ENCODE measurements at regions not wholly inside any gene's neighbourhood (a gene's known extent, or its start where the extent isn't known, plus 50 kb on each side); places are given as distances from the start of the nearest gene placed in this dataset.

DNA sequence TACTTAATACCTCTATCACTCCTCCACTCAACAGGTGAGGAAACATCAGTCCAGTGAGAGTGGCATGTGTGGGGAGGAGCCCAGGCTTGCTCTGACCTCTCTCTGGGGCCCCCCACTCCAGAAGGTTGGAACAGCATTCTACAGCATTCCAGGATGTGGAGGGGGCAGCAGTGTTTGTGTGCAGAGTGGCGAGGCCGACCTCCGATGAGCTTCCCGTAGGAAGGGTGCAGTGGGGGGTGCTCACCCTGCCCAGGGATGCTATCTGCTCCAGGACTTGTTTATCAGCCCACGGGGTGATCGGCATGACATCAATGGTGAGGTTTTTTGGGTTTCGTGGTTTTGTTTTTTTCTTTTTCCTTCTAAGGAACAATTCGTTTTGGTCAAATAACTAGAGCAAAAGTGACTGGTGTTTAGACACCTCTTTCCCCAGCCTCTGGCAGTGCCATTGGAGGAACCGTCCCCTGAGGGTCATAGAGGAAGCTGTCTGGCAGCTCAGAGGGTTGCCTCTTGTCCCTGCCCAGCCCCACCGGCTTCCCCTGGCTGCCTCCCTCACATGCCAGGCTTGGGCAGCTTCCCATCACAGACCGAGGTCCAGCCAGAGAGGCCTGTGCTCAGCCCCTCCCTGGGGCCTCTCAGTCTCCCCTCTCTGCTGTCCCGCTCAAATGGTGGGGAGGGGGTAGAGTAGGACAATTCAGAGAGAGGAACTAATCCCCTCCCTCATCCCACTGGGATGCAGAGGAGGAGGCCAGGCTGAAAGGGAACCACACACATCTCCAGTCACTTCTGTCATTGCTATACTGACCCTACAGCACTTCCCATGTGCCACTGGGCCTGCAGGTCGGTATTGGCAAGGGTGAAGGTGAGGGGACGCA lies 96.5 kb downstream of the ZFP36L2 start:
- no peaks in the 10 kb centered on the region for H3K9me2 ChIP-seq (ENCODE audit: insufficient read depth)
- H4K20me1 ChIP-seq (ENCODE audit: insufficient read depth): no peaks in the 10 kb centered on the region
- H3K4me3 ChIP-seq (replicated peaks in 1 of 2; ENCODE audit: low read depth in 1 of 2, low read length in 2 of 2): no peak overlapping the region
- RAD21 ChIA-PET (ENCODE audit: low non-redundant PET in 1 of 2, low total read pairs in 2 of 2, uncharacterized antibody in 2 of 2, unreplicated experiment in 2 of 2): no interaction called here
- H2AFZ ChIP-seq (ENCODE audit: low read depth, low read length, poor library complexity, severe bottlenecking): no peak overlapping the region
- CTCF ChIA-PET: interaction anchor here (0.7 to 1.2 kb wide), 2 partner anchors 99 to 155 kb away, joined by 3 read pairs; no protein-coding TSS in a partner anchor
- H3K27ac ChIP-seq (ENCODE audit: low read depth, low read length): no peak overlapping the region; the same call in 1 of the 2 replicates
- intact Hi-C loops (cut with micrococcal nuclease): loop anchor here (5.0 kb wide), 3 partner anchors 153 to 412 kb away; no protein-coding TSS in a partner anchor
- no peak for ATAC-seq
- no peaks in the 10 kb centered on the region for H3K27me3 ChIP-seq (ENCODE audit: insufficient read depth, low read length)
- no peak for DNase-seq (ENCODE audit: low read depth, low spot score)
- H3K9ac ChIP-seq (ENCODE audit: low read length): no peak overlapping the region
- H3K9me3 ChIP-seq (ENCODE audit: control insufficient read depth in 1 of 2, insufficient read depth in 1 of 2, low read depth in 1 of 2, low read length in 2 of 2): no peaks in the 10 kb centered on the region
- H3K4me1 ChIP-seq (ENCODE audit: control insufficient read depth in 1 of 2, insufficient read depth in 2 of 2, low read length in 2 of 2): peaks cover 20 to 23% of the 10 kb centered on the region in 2 experiments
- POLR2A ChIA-PET: interaction anchor here (2.0 kb wide), 1 partner anchor 99 kb away, joined by 4 read pairs; no protein-coding TSS in a partner anchor
- TF ChIP-seq SIN3A (IDR thresholded peaks at IDR 0.05; ENCODE audit: low read depth): no peak
- no peak for TF ChIP-seq JUND (IDR thresholded peaks at IDR 0.05)
- TF ChIP-seq ZNF274 (IDR thresholded peaks at IDR 0.05; ENCODE audit: low read depth, low read length): no peak
- BruUV-seq (replicated peaks): no TSS peak
- no peaks in the 10 kb centered on the region for H3K36me3 ChIP-seq (ENCODE audit: control insufficient read depth in 1 of 2, insufficient read depth in 2 of 2, low read length in 2 of 2)
- H3K4me2 ChIP-seq (ENCODE audit: low read length): peak overlapping the region; percentile 84
- H3K79me2 ChIP-seq (ENCODE audit: insufficient read depth, low read length): no peaks in the 10 kb centered on the region

DNA sequence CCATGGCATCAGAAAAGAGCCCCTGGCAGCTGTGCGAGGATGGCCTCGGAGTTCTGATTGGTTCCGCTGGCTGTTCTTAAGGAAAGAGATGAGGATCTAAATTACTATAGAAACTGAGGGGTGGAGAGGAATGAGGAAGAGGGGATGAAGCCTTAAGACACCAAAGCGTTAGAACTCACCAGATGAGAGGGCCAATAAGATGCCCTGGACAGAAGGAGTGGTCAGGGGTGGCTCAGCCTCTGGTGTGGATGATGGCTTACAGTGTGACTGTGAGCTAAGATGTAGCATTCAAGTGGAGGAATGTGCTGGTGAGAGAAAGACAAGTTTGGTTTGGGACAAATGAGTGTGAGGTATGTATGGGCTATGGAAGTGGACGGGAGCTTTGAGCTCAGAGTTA lies 97.8 kb downstream of the ZFP36L2 start:
- ATAC-seq (no peak), DNase-seq (ENCODE audit: low read depth, low spot score) (no peak)
- Histone ChIP-seq H3K4me2 (ENCODE audit: low read length) (no peak overlapping the region), H3K9me2 (ENCODE audit: insufficient read depth) (no peaks in the 10 kb centered on the region), H3K27me3 (ENCODE audit: insufficient read depth, low read length) (no peaks in the 10 kb centered on the region), H2AFZ (ENCODE audit: low read depth, low read length, poor library complexity, severe bottlenecking) (no peak overlapping the region), H3K79me2 (ENCODE audit: insufficient read depth, low read length) (no peaks in the 10 kb centered on the region), H3K4me1 (ENCODE audit: control insufficient read depth in 1 of 2, insufficient read depth in 2 of 2, low read length in 2 of 2) (peaks cover 20 to 23% of the 10 kb centered on the region in 2 experiments), H3K9me3 (ENCODE audit: control insufficient read depth in 1 of 2, insufficient read depth in 1 of 2, low read depth in 1 of 2, low read length in 2 of 2) (no peaks in the 10 kb centered on the region), H3K36me3 (ENCODE audit: control insufficient read depth in 1 of 2, insufficient read depth in 2 of 2, low read length in 2 of 2) (no peaks in the 10 kb centered on the region), H3K4me3 (replicated peaks in 1 of 2; ENCODE audit: low read depth in 1 of 2, low read length in 2 of 2) (no peak overlapping the region), H3K9ac (ENCODE audit: low read length) (no peak overlapping the region), H3K27ac (ENCODE audit: low read depth, low read length) (no peak overlapping the region), H4K20me1 (ENCODE audit: insufficient read depth) (no peaks in the 10 kb centered on the region)
- RAD21 ChIA-PET (ENCODE audit: low non-redundant PET in 1 of 2, low total read pairs in 2 of 2, uncharacterized antibody in 2 of 2, unreplicated experiment in 2 of 2): no interaction called here
- BruUV-seq (replicated peaks): no TSS peak
- CTCF ChIA-PET: interaction anchor here (0.7 kb wide), 1 partner anchor 101 kb away, joined by 3 read pairs; no protein-coding TSS in a partner anchor
- TF ChIP-seq, protein P1, sequence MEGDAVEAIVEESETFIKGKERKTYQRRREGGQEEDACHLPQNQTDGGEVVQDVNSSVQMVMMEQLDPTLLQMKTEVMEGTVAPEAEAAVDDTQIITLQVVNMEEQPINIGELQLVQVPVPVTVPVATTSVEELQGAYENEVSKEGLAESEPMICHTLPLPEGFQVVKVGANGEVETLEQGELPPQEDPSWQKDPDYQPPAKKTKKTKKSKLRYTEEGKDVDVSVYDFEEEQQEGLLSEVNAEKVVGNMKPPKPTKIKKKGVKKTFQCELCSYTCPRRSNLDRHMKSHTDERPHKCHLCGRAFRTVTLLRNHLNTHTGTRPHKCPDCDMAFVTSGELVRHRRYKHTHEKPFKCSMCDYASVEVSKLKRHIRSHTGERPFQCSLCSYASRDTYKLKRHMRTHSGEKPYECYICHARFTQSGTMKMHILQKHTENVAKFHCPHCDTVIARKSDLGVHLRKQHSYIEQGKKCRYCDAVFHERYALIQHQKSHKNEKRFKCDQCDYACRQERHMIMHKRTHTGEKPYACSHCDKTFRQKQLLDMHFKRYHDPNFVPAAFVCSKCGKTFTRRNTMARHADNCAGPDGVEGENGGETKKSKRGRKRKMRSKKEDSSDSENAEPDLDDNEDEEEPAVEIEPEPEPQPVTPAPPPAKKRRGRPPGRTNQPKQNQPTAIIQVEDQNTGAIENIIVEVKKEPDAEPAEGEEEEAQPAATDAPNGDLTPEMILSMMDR (IDR thresholded peaks at IDR 0.05 in 2 of 3, conservative IDR thresholded peaks at IDR 0.05 in 1 of 3; ENCODE audit: borderline replicate concordance in 1 of 3, insufficient read depth in 1 of 3, low read depth in 2 of 3, low read length in 2 of 3): no peak
- TF ChIP-seq, protein P2, sequence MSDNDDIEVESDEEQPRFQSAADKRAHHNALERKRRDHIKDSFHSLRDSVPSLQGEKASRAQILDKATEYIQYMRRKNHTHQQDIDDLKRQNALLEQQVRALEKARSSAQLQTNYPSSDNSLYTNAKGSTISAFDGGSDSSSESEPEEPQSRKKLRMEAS (IDR thresholded peaks at IDR 0.05): no peak
- TF ChIP-seq YY1 (IDR thresholded peaks at IDR 0.05; ENCODE audit: extremely low read depth, insufficient replicate concordance, low read depth, low read length) (no peak), POLR2AphosphoS5 (IDR thresholded peaks at IDR 0.05; ENCODE audit: low read depth, low read length) (no peak), TCF7L2 (IDR thresholded peaks at IDR 0.05; ENCODE audit: borderline replicate concordance, extremely low read depth, insufficient read depth, insufficient read length) (no peak), ELF1 (IDR thresholded peaks at IDR 0.05; ENCODE audit: borderline replicate concordance, low read depth) (no peak), EZH2 (IDR thresholded peaks at IDR 0.05) (no peak)
- TF ChIP-seq, protein P3, sequence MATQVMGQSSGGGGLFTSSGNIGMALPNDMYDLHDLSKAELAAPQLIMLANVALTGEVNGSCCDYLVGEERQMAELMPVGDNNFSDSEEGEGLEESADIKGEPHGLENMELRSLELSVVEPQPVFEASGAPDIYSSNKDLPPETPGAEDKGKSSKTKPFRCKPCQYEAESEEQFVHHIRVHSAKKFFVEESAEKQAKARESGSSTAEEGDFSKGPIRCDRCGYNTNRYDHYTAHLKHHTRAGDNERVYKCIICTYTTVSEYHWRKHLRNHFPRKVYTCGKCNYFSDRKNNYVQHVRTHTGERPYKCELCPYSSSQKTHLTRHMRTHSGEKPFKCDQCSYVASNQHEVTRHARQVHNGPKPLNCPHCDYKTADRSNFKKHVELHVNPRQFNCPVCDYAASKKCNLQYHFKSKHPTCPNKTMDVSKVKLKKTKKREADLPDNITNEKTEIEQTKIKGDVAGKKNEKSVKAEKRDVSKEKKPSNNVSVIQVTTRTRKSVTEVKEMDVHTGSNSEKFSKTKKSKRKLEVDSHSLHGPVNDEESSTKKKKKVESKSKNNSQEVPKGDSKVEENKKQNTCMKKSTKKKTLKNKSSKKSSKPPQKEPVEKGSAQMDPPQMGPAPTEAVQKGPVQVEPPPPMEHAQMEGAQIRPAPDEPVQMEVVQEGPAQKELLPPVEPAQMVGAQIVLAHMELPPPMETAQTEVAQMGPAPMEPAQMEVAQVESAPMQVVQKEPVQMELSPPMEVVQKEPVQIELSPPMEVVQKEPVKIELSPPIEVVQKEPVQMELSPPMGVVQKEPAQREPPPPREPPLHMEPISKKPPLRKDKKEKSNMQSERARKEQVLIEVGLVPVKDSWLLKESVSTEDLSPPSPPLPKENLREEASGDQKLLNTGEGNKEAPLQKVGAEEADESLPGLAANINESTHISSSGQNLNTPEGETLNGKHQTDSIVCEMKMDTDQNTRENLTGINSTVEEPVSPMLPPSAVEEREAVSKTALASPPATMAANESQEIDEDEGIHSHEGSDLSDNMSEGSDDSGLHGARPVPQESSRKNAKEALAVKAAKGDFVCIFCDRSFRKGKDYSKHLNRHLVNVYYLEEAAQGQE (IDR thresholded peaks at IDR 0.05; ENCODE audit: low read depth): no peak
- intact Hi-C loops (cut with micrococcal nuclease): no loop called here
- POLR2A ChIA-PET: no interaction called here
